Amniotic epithelial cell (primary cell): ENCODE measurements at regions not wholly inside any gene's neighbourhood (a gene's known extent, or its start where the extent isn't known, plus 50 kb on each side); places are given as distances from the start of the nearest gene placed in this dataset.
"Not testable (repeated sequence)": the region's sequence is repeated elsewhere in the genome, so short reads cannot be mapped to it uniquely, and the experiment has no call there.

Experiments
- DNase-seq: peaks from one replicate; pipeline ENCODE4 v3.0.0-alpha.2; 2010; ENCODE audit warnings: low read depth

GRCh38 chr2:11072550-11072949 lies 82.7 kb upstream of the SLC66A3 start:
- DNase-seq, result no peak

- DNase-seq, result peak; percentile 59
These were observed 82.0 kb upstream of the SLC66A3 start for GRCh38 chr2:11073251-11073650.

- peak; percentile 42 for DNase-seq
These were observed 81.5 kb upstream of the SLC66A3 start for GRCh38 chr2:11073776-11074175.

DNA sequence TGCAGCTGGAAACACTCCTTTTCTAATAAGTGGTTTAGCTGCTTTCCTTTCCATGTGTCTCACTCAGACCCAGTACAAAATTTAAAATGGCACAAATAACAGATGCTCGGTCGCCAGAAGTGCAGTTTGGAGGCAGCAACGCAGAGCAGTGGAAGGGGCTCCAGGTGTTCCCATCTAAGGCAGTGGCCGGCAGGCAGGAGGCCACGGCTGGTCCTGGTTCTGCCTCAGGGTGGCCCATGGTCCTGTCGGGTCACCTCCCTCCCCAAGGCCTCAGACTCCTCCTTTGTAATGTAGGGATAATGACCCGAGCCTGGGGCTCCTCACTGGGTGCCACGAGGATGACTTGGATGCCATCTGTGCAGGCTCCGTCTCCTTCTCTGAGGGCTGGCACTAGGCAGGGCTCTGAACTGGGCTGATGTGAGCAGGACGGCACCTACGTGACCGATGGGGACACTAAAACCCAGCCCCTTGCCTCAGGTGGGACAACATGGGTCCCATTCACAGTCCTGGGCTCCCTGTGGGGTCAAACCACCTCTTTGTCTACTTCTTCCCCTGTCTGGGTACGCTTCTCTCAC lies 80.9 kb upstream of the SLC66A3 start:
- DNase-seq, result no peak

DNA sequence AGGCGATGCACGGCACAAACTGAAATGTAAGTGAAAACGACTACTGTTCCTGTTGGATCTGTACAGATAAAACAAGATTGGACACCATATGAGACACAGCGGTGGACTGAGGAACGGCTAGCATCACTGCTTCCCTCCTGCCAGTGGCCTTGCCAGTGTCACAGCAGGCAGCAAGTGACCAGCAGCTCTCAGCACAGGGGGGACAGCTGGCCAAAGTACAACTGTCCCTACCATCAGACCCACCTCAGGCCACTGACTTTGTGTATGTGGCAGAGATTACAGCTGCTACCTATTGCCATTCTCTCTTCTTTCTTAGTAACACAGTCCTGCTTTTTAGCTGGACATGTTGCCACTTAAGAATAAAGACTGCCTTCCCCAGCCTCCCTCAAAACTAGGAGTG lies 80.0 kb upstream of the SLC66A3 start:
- no peak for DNase-seq

- no peak for DNase-seq
These were observed 77.9 kb upstream of the SLC66A3 start for GRCh38 chr2:11077411-11077810.

- no peak for DNase-seq
These were observed 76.0 kb upstream of the SLC66A3 start for GRCh38 chr2:11079136-11079824.

- DNase-seq, result no peak
These were observed 74.8 kb upstream of the SLC66A3 start for GRCh38 chr2:11080253-11081115.

- DNase-seq, result no peak
These were observed 72.4 kb upstream of the SLC66A3 start for GRCh38 chr2:11082880-11083279.

DNA sequence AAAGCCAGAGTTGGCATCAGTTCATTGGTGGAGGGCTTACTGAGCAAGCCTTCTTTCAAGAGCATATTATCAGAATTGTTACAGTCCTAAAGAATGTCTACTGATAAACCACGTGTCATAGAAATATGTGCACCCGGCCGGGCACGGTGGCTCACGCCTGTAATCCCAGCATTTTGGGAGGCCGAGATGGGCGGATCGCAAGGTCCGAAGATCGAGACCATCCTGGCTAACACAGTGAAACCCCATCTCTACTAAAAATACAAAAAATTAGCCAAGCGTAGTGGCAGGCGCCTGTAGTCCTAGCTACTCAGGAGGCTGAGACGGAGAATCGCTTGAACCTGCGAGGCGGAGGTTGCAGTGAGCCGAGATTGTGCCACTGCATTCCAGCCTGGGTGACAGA lies 66.4 kb upstream of the SLC66A3 start:
- not testable (repeated sequence) for DNase-seq

- no peak for DNase-seq
These were observed 65.1 kb upstream of the SLC66A3 start for GRCh38 chr2:11090187-11090586.

GRCh38 chr2:11092701-11093335 lies 62.4 kb upstream of the SLC66A3 start:
- DNase-seq, result no peak

DNA sequence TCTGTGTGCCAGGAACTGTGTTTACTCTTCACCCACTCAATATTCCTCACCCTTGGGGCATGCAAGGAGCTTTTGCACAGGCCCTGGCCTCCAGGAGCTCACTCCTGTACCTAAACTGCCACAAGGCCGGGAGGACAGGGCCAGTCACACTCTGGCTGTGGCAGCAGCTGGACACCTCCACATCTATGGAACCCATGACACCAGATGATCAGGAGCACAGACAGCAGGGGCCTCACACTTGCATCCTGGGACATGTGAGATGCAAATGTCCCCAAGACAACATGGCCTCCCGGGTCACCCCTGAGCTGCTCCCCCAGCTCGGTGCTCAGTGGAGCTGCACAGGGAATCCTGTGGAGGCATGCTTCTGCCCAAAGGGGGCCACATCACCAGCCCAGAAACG lies 61.8 kb upstream of the SLC66A3 start:
- no peak for DNase-seq

DNA sequence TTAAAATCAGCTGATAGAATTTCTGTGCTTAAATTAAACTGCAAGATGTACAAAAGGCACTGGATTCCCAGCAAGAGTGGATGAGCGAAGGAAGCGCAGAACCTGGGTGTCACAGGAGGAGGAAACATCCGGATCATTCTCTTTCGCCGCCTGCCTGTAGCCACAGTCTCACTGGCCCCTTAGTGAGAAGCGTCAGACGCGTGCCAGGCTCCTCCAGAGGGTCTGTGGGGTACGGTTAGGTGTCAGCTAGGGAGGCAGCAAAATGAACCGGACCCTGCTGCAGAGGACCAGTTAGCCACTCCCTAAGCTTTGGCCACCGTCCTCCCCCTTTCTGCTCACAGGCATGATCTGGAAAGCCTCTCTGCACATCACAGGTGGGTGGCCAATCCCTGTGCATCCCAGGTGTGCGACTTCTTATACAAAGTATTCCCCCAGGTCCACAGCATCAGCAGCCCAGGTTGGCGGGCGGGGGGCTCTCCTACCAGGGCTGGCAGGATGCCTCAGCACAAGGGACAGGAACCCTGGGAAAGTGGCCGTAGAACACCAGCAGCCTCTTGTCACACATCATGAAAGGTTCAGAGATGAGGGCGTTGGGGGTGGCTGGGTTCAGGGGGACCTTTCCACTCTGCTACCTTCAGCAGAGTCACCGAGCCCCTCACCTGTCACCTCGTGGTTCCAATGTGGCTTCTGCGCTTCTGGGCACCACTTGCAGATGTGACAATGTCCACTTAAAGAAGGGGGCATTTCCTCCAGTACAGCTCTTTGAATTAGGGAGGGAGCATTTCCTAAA lies 61.1 kb upstream of the SLC66A3 start:
- no peak for DNase-seq

GRCh38 chr2:11096591-11096990 lies 58.7 kb upstream of the SLC66A3 start:
- DNase-seq, result no peak

- DNase-seq, result peak; percentile 69
These were observed 58.1 kb upstream of the SLC66A3 start for GRCh38 chr2:11097038-11097720.

DNA sequence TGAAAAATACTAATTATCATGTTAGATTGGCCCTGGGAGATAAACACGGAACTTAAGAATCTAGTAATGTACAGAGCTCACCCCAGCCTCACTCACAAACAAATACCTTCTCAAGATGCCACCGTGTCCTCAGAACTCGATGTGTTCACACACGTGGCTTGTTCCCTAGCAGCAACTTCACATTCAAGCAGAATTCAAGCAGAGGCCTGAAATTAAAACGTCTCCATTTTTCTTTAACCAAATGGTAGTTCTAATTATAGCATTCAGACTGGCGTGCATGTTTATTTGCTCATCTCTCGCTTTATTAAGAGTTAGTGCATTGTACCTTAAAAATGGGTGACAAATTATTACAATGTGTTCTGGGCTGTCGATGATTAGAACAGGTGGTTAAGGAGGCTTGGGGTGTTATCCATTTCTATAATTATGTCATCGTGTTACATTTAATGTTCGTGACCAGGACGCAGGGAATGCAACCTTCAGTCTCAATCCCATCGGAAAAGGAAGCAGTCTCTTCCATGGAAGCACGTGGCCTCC lies 57.3 kb upstream of the SLC66A3 start:
- DNase-seq, result no peak

GRCh38 chr2:11099122-11100065 lies 55.9 kb upstream of the SLC66A3 start:
- no peak for DNase-seq

- DNase-seq, result no peak
These were observed 55.1 kb upstream of the SLC66A3 start for GRCh38 chr2:11100130-11100529.

- no peak for DNase-seq
These were observed 54.3 kb upstream of the SLC66A3 start for GRCh38 chr2:11100976-11101375.
